WTC11 (cell line): ENCODE measurements at regions not wholly inside any gene's neighbourhood (a gene's known extent, or its start where the extent isn't known, plus 50 kb on each side); places are given as distances from the start of the nearest gene placed in this dataset.

Source experiments
- ATAC-seq: fragments of 200-7000 bp; cut with Tn5 transposase; 2 replicates; pipeline ENCODE4 v1.10.0; 2021; ENCODE audit warnings: mild to moderate bottlenecking, moderate library complexity
- CTCF ChIA-PET: fragments of 300-600 bp; sonication (Branson Sonifier 250); formaldehyde crosslinking; loops from one replicate; lab custom pipeline; 2021; ENCODE audit warnings: antibody characterized with exemption; lab: Charles Lee
- POLR2A ChIA-PET: fragments of 350-600 bp; sonication (Branson Sonifier 250); formaldehyde crosslinking; loops from one replicate; lab custom pipeline; 2021; ENCODE audit warnings: antibody characterized with exemption; lab: Charles Lee
- DNase-seq: peaks from one replicate; pipeline ENCODE4 v3.0.0; 2021; ENCODE audit warnings: low spot score
- H3K27ac Mint-ChIP-seq: 2 replicates; pipeline ENCODE4 v1.8.0; 2021; ENCODE audit warnings: mixed read lengths
- H3K27me3 Mint-ChIP-seq: 2 replicates; pipeline ENCODE4 v1.8.0; 2021; ENCODE audit warnings: low read depth, mild to moderate bottlenecking, moderate library complexity, mixed read lengths
- H3K36me3 Mint-ChIP-seq: 2 replicates; pipeline ENCODE4 v1.8.0; 2021; ENCODE audit warnings: mixed read lengths
- H3K4me1 Mint-ChIP-seq: 2 replicates; pipeline ENCODE4 v1.8.0; 2022; ENCODE audit warnings: mixed read lengths
- H3K4me3 Mint-ChIP-seq: 2 replicates; pipeline ENCODE4 v1.8.0; 2021; ENCODE audit warnings: mild to moderate bottlenecking, moderate library complexity, mixed read lengths
- H3K9me3 Mint-ChIP-seq: 2 replicates; pipeline ENCODE4 v1.8.0; 2021; ENCODE audit warnings: mixed read lengths
- ATF1 ChIP-seq: sonication (generic); formaldehyde crosslinking; IDR thresholded peaks from 2 replicates; pipeline ENCODE4 v1.8.1; 2023; ENCODE audit warnings: mild to moderate bottlenecking, moderate library complexity, missing genetic modification reagents
- CREM ChIP-seq: sonication (generic); formaldehyde crosslinking; IDR thresholded peaks from 2 replicates; pipeline ENCODE4 v1.8.1; 2022; ENCODE audit warnings: mild to moderate bottlenecking, missing genetic modification reagents, moderate library complexity
- ETV6 ChIP-seq: sonication (generic); formaldehyde crosslinking; IDR thresholded peaks from 2 replicates; pipeline ENCODE4 v1.8.1; 2022; ENCODE audit warnings: mild to moderate bottlenecking, missing genetic modification reagents
- FOXK1 ChIP-seq: sonication (generic); formaldehyde crosslinking; IDR thresholded peaks from 2 replicates; pipeline ENCODE4 v1.8.0; 2022; ENCODE audit warnings: mild to moderate bottlenecking, moderate library complexity, missing genetic modification reagents
- GABPB1 ChIP-seq: sonication (generic); formaldehyde crosslinking; IDR thresholded peaks from 2 replicates; pipeline ENCODE4 v1.8.1; 2023; ENCODE audit warnings: mild to moderate bottlenecking, missing genetic modification reagents
- GRHL2 ChIP-seq: fragments of 250-450 bp; sonication (Bioruptor Pico); IDR thresholded peaks from 2 replicates; pipeline ENCODE4 v1.8.0; 2022; ENCODE audit warnings: mild to moderate bottlenecking, moderate library complexity; ENCODE audit not compliant: insufficient replicate concordance, severe bottlenecking
- JAZF1 ChIP-seq: fragments of 250-450 bp; sonication (Bioruptor Pico); IDR thresholded peaks from 2 replicates; pipeline ENCODE4 v1.9.0; 2021; ENCODE audit warnings: moderate library complexity, mild to moderate bottlenecking, inconsistent platforms
- JUN ChIP-seq: sonication (generic); formaldehyde crosslinking; IDR thresholded peaks from 2 replicates; pipeline ENCODE4 v1.8.0; 2023; ENCODE audit warnings: mild to moderate bottlenecking, missing genetic modification reagents
- MYBL2 ChIP-seq: sonication (generic); formaldehyde crosslinking; IDR thresholded peaks from 2 replicates; pipeline ENCODE4 v1.8.1; 2023; ENCODE audit warnings: mild to moderate bottlenecking, moderate library complexity, missing genetic modification reagents
- NFE2L1 ChIP-seq: sonication (generic); formaldehyde crosslinking; IDR thresholded peaks from 2 replicates; pipeline ENCODE4 v1.8.1; 2023; ENCODE audit warnings: missing genetic modification reagents
- NR3C1 ChIP-seq: sonication (generic); formaldehyde crosslinking; conservative IDR thresholded peaks from 2 replicates; pipeline ENCODE4 v1.8.1; 2023; ENCODE audit warnings: low read depth, mild to moderate bottlenecking, missing genetic modification reagents
- SMAD4 ChIP-seq: sonication (generic); formaldehyde crosslinking; IDR thresholded peaks from 2 replicates; pipeline ENCODE4 v1.8.0; 2022; ENCODE audit warnings: mild to moderate bottlenecking, missing genetic modification reagents
- SOX15 ChIP-seq: fragments of 250-450 bp; sonication (Bioruptor Pico); IDR thresholded peaks from 2 replicates; pipeline ENCODE4 v1.9.0; 2021; ENCODE audit warnings: mild to moderate bottlenecking
- TEAD4 ChIP-seq: sonication (generic); formaldehyde crosslinking; IDR thresholded peaks from 2 replicates; pipeline ENCODE4 v1.8.0; 2022; ENCODE audit warnings: mild to moderate bottlenecking, missing genetic modification reagents
- ZNF317 ChIP-seq: sonication (generic); formaldehyde crosslinking; IDR thresholded peaks from 2 replicates; pipeline ENCODE4 v1.8.1; 2023; ENCODE audit warnings: low read depth, mild to moderate bottlenecking, moderate library complexity, missing genetic modification reagents, borderline replicate concordance
- ZNF396 ChIP-seq: fragments of 250-450 bp; sonication (Bioruptor Pico); IDR thresholded peaks from 2 replicates; pipeline ENCODE4 v1.8.0; 2021; ENCODE audit warnings: mild to moderate bottlenecking, moderate library complexity, borderline replicate concordance
- TF ChIP-seq, protein P1 (sequence below): fragments of 200-600 bp; IDR thresholded peaks from 2 replicates; pipeline ENCODE4 v1.8.0; 2022; ENCODE audit warnings: antibody characterized with exemption
- TF ChIP-seq, protein P2 (sequence below): sonication (generic); formaldehyde crosslinking; conservative IDR thresholded peaks from 2 replicates; pipeline ENCODE4 v1.8.1; 2023; ENCODE audit warnings: mild to moderate bottlenecking, low read depth, missing genetic modification reagents, moderate library complexity
- TF ChIP-seq, protein P3 (sequence below): fragments of 250-450 bp; sonication (Bioruptor Pico); IDR thresholded peaks from 2 replicates; pipeline ENCODE4 v2.1.2; 2022; ENCODE audit warnings: mild to moderate bottlenecking, moderate library complexity
- TF ChIP-seq, protein P4 (sequence below): sonication (generic); formaldehyde crosslinking; IDR thresholded peaks from 2 replicates; pipeline ENCODE4 v1.8.0; 2022; ENCODE audit warnings: mild to moderate bottlenecking, missing genetic modification reagents
- TF ChIP-seq, protein P5 (sequence below): sonication (generic); formaldehyde crosslinking; IDR thresholded peaks from 2 replicates; pipeline ENCODE4 v1.8.0; 2023; ENCODE audit warnings: missing genetic modification reagents
- TF ChIP-seq, protein P6 (sequence below): fragments of 250-450 bp; sonication (Bioruptor Pico); conservative IDR thresholded peaks from 2 replicates; pipeline ENCODE4 v1.9.0; 2021; ENCODE audit warnings: mild to moderate bottlenecking
- TF ChIP-seq, protein P7 (sequence below): sonication (generic); formaldehyde crosslinking; IDR thresholded peaks from 2 replicates; pipeline ENCODE4 v1.8.0; 2022; ENCODE audit warnings: mild to moderate bottlenecking, missing genetic modification reagents

DNA sequence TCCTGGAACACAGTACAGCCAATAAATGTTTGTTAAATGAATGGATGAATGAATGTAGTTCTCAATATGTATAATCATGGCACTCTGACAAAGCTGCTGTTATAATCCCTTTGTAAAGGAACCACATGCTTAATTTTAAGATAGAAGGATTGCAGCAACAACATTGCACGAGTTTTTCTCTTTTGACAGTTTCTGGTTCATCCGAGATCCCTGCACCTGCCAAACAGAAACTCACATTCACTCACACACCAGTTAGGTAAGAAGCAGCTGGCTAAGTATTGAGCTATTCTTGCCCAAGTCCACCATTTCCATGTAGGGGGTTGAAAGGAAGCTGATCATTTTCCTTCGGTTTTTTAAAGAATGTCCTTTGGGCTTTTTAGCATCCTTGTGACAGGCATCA lies 133.7 kb upstream of the MAP1B start:
- Mint-ChIP-seq H3K36me3 (no peaks in the 10 kb centered on the region), H3K9me3 (no peaks in the 10 kb centered on the region), H3K4me3 (no peak overlapping the region), H3K27ac (no peak overlapping the region), H3K27me3 (no peaks in the 10 kb centered on the region), H3K4me1 (no peaks in the 10 kb centered on the region)
- TF ChIP-seq ETV6 (CRISPR knock-in tag): no peak
- no peak for TF ChIP-seq NR3C1 (CRISPR knock-in tag)
- no peak for TF ChIP-seq JAZF1 (CRISPR knock-in tag)
- TF ChIP-seq GABPB1: no peak
- no peak for TF ChIP-seq SOX15 (CRISPR knock-in tag)
- TF ChIP-seq ATF1 (CRISPR knock-in tag): no peak
- TF ChIP-seq, protein P1, sequence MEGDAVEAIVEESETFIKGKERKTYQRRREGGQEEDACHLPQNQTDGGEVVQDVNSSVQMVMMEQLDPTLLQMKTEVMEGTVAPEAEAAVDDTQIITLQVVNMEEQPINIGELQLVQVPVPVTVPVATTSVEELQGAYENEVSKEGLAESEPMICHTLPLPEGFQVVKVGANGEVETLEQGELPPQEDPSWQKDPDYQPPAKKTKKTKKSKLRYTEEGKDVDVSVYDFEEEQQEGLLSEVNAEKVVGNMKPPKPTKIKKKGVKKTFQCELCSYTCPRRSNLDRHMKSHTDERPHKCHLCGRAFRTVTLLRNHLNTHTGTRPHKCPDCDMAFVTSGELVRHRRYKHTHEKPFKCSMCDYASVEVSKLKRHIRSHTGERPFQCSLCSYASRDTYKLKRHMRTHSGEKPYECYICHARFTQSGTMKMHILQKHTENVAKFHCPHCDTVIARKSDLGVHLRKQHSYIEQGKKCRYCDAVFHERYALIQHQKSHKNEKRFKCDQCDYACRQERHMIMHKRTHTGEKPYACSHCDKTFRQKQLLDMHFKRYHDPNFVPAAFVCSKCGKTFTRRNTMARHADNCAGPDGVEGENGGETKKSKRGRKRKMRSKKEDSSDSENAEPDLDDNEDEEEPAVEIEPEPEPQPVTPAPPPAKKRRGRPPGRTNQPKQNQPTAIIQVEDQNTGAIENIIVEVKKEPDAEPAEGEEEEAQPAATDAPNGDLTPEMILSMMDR: no peak
- no peak for TF ChIP-seq TEAD4 (CRISPR knock-in tag)
- no peak for TF ChIP-seq FOXK1 (CRISPR knock-in tag)
- TF ChIP-seq, protein P2, sequence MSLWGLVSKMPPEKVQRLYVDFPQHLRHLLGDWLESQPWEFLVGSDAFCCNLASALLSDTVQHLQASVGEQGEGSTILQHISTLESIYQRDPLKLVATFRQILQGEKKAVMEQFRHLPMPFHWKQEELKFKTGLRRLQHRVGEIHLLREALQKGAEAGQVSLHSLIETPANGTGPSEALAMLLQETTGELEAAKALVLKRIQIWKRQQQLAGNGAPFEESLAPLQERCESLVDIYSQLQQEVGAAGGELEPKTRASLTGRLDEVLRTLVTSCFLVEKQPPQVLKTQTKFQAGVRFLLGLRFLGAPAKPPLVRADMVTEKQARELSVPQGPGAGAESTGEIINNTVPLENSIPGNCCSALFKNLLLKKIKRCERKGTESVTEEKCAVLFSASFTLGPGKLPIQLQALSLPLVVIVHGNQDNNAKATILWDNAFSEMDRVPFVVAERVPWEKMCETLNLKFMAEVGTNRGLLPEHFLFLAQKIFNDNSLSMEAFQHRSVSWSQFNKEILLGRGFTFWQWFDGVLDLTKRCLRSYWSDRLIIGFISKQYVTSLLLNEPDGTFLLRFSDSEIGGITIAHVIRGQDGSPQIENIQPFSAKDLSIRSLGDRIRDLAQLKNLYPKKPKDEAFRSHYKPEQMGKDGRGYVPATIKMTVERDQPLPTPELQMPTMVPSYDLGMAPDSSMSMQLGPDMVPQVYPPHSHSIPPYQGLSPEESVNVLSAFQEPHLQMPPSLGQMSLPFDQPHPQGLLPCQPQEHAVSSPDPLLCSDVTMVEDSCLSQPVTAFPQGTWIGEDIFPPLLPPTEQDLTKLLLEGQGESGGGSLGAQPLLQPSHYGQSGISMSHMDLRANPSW (CRISPR knock-in tag): no peak
- TF ChIP-seq, protein P3, sequence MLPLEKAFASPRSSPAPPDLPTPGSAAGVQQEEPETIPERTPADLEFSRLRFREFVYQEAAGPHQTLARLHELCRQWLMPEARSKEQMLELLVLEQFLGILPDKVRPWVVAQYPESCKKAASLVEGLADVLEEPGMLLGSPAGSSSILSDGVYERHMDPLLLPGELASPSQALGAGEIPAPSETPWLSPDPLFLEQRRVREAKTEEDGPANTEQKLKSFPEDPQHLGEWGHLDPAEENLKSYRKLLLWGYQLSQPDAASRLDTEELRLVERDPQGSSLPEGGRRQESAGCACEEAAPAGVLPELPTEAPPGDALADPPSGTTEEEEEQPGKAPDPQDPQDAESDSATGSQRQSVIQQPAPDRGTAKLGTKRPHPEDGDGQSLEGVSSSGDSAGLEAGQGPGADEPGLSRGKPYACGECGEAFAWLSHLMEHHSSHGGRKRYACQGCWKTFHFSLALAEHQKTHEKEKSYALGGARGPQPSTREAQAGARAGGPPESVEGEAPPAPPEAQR (CRISPR knock-in tag): no peak
- no peak for TF ChIP-seq ZNF396 (CRISPR knock-in tag)
- no peak for TF ChIP-seq GRHL2 (CRISPR knock-in tag)
- no peak for TF ChIP-seq NFE2L1 (CRISPR knock-in tag)
- TF ChIP-seq ZNF317 (CRISPR knock-in tag): no peak
- TF ChIP-seq, protein P4, sequence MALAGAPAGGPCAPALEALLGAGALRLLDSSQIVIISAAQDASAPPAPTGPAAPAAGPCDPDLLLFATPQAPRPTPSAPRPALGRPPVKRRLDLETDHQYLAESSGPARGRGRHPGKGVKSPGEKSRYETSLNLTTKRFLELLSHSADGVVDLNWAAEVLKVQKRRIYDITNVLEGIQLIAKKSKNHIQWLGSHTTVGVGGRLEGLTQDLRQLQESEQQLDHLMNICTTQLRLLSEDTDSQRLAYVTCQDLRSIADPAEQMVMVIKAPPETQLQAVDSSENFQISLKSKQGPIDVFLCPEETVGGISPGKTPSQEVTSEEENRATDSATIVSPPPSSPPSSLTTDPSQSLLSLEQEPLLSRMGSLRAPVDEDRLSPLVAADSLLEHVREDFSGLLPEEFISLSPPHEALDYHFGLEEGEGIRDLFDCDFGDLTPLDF: no peak
- CTCF ChIA-PET: no interaction called here
- ATAC-seq (no peak), DNase-seq (no peak)
- POLR2A ChIA-PET: no interaction called here

DNA sequence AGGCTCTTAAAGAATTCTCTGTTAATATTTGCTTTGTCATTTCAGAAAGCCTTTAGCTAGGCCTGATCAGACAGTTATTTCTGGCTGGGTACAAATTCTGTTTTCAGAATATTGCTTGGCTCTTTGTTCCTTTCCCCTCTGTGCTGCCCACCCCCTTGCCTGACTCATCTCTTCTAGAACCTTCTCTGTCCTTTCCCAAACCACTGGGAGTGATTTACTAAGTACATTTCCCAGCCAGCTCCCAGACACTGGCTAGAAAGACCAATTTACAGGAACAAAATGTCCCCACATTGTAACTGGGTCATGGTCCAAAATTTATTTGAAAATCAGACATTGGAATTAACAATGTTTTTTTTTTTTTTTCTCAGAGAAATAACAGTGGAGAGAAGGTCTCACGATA lies 133.1 kb upstream of the MAP1B start:
- H3K27ac Mint-ChIP-seq: no peak overlapping the region

More for the DNA sequence above, 133.1 kb upstream of the MAP1B start:
- ATAC-seq: no peak
- no peak for DNase-seq
- ChIA-PET CTCF (no interaction called here), POLR2A (interaction anchor here (0.7 kb wide), 1 partner anchor 1011 kb away, joined by 3 read pairs; no protein-coding TSS in a partner anchor)
- H3K4me1 Mint-ChIP-seq: no peaks in the 10 kb centered on the region
- no peaks in the 10 kb centered on the region for H3K36me3 Mint-ChIP-seq
- H3K4me3 Mint-ChIP-seq: no peak overlapping the region
- TF ChIP-seq ZNF317 (CRISPR knock-in tag): no peak
- TF ChIP-seq, protein P5, sequence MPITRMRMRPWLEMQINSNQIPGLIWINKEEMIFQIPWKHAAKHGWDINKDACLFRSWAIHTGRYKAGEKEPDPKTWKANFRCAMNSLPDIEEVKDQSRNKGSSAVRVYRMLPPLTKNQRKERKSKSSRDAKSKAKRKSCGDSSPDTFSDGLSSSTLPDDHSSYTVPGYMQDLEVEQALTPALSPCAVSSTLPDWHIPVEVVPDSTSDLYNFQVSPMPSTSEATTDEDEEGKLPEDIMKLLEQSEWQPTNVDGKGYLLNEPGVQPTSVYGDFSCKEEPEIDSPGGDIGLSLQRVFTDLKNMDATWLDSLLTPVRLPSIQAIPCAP: no peak
- TF ChIP-seq ATF1 (CRISPR knock-in tag): no peak
- TF ChIP-seq SMAD4 (CRISPR knock-in tag): no peak
- TF ChIP-seq CREM: no peak
- TF ChIP-seq, protein P6, sequence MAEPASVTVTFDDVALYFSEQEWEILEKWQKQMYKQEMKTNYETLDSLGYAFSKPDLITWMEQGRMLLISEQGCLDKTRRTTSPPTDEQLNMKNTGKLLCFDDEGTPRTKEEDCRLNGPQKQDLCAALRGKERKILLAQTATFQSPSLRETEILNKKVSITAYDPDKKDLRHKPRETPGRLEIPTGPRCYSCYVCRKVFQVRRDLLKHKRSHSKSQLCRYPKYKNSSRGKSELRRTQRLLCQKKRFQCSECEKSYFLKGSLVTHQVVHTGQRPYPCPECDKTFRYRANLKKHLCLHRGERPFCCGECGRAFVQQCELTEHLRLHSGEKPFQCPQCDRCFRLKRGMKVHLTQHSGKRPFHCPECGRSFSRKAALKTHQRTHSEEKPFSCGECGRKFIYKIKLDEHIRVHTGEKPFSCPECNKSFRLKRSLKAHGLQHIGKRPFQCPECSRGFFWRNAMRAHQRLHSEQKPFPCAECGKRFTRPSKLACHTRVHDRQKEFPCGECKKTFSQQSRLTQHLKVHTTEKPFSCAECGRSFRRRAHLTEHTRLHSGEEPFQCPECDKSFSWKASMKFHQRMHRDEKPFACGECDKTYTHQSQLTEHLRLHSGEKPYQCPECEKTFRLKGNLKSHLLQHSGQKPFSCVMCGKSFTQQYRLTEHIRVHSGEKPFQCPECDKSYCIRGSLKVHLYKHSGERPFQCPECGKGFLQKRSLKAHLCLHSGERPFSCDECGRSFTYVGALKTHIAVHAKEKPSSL (CRISPR knock-in tag): no peak
- no peak for TF ChIP-seq MYBL2 (CRISPR knock-in tag)
- TF ChIP-seq JUN (CRISPR knock-in tag): no peak
- TF ChIP-seq, protein P7, sequence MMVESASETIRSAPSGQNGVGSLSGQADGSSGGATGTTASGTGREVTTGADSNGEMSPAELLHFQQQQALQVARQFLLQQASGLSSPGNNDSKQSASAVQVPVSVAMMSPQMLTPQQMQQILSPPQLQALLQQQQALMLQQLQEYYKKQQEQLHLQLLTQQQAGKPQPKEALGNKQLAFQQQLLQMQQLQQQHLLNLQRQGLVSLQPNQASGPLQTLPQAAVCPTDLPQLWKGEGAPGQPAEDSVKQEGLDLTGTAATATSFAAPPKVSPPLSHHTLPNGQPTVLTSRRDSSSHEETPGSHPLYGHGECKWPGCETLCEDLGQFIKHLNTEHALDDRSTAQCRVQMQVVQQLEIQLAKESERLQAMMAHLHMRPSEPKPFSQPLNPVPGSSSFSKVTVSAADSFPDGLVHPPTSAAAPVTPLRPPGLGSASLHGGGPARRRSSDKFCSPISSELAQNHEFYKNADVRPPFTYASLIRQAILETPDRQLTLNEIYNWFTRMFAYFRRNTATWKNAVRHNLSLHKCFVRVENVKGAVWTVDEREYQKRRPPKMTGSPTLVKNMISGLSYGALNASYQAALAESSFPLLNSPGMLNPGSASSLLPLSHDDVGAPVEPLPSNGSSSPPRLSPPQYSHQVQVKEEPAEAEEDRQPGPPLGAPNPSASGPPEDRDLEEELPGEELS (CRISPR knock-in tag): no peak
- H3K27me3 Mint-ChIP-seq: no peaks in the 10 kb centered on the region
- no peaks in the 10 kb centered on the region for H3K9me3 Mint-ChIP-seq
